ENCODE measurements at regions not wholly inside any gene's neighbourhood (a gene's known extent, or its start where the extent isn't known, plus 50 kb on each side); places are given as distances from the start of the nearest gene placed in this dataset.

DNA sequence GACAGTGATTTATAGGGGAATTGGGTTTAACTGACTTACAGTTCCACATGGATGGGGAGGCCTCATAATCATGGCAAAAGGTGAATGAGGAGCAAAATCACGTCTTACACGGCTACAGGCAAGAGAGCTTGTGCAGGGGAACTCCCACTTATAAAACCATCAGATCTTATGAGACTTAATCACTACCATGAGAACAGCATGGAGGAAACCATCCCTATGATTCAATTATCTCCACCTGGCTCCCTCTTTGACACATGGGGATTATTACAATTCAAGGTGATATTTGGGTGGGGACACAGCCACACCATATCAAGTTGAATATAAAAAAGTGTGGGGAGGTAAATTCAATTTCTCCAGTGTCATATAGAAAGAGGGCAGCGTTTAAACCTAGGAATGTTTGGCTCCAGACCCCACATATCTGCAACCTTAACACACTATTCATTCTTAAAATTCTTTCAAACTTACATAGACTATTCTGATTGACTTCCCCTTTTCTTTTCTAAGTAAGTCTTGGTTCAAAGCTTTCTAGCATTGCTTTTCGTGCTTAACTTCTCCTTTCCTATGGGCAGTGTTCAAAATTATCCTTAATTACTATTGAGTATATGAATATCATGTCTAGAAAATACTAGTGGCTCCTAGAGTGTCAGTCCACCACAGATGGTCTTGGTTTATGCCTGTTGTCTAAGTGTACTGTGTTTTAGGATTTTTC lies 446.7 kb upstream of the GBE1 start:
- TF ChIP-seq YY1 (IDR thresholded peaks at IDR 0.05; ENCODE audit: low read depth) (no peak), NFIC (IDR thresholded peaks at IDR 0.05) (no peak), CREB1 (IDR thresholded peaks at IDR 0.05; ENCODE audit: low read depth) (no peak), EGR1 (IDR thresholded peaks at IDR 0.05) (no peak), EP300 (IDR thresholded peaks at IDR 0.05; ENCODE audit: borderline replicate concordance) (no peak)
- TF ChIP-seq, protein P1, sequence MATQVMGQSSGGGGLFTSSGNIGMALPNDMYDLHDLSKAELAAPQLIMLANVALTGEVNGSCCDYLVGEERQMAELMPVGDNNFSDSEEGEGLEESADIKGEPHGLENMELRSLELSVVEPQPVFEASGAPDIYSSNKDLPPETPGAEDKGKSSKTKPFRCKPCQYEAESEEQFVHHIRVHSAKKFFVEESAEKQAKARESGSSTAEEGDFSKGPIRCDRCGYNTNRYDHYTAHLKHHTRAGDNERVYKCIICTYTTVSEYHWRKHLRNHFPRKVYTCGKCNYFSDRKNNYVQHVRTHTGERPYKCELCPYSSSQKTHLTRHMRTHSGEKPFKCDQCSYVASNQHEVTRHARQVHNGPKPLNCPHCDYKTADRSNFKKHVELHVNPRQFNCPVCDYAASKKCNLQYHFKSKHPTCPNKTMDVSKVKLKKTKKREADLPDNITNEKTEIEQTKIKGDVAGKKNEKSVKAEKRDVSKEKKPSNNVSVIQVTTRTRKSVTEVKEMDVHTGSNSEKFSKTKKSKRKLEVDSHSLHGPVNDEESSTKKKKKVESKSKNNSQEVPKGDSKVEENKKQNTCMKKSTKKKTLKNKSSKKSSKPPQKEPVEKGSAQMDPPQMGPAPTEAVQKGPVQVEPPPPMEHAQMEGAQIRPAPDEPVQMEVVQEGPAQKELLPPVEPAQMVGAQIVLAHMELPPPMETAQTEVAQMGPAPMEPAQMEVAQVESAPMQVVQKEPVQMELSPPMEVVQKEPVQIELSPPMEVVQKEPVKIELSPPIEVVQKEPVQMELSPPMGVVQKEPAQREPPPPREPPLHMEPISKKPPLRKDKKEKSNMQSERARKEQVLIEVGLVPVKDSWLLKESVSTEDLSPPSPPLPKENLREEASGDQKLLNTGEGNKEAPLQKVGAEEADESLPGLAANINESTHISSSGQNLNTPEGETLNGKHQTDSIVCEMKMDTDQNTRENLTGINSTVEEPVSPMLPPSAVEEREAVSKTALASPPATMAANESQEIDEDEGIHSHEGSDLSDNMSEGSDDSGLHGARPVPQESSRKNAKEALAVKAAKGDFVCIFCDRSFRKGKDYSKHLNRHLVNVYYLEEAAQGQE (IDR thresholded peaks at IDR 0.05; ENCODE audit: low read depth), result no peak

DNA sequence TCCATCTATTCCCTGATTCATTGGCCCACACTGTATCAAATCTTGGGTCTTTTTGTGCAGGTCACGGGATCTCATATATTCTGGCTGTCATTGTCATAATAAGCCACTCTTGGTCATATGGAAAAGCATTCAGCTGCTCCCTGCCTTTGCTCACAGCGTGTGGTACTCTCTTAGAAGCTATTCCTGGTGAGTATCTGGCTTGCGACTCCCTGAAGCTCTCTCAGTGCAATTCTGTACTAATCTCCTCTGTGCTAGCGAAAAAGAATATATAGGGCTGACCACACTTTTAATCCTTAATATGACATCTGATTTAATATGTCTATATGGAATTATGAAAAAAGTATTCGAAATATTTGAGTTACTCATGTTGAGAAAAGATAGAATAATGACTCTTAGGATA lies 440.8 kb upstream of the GBE1 start:
- TF ChIP-seq CREB1 (IDR thresholded peaks at IDR 0.05; ENCODE audit: low read depth) (no peak), TCF12 (IDR thresholded peaks at IDR 0.05; ENCODE audit: low read depth) (no peak)

DNA sequence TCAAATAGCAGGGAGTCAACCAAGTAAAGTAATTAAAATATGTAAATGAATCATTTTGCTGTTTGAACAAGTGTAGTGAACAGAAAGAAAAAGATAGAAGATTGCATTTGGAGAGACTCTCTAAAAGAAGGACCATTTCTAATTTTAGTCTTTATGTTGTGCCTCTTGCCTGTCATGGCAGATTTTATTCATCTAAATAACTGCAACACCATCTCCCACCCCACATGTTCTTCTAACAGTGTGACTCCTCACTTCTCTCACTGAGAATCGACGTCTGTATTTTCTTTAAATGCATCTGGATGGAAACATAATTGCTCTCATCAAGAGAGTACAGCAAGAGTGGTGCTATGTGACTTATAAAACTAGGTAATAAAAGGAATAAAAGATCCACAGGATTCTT lies 439.9 kb upstream of the GBE1 start:
- TF ChIP-seq, protein P1 (IDR thresholded peaks at IDR 0.05; ENCODE audit: low read depth), result no peak
- TF ChIP-seq EP300 (IDR thresholded peaks at IDR 0.05; ENCODE audit: borderline replicate concordance) (no peak), TCF12 (IDR thresholded peaks at IDR 0.05; ENCODE audit: low read depth) (no peak), FOXM1 (IDR thresholded peaks at IDR 0.05; ENCODE audit: borderline replicate concordance, low read depth) (no peak), YY1 (IDR thresholded peaks at IDR 0.05; ENCODE audit: low read depth) (no peak), CREB1 (IDR thresholded peaks at IDR 0.05; ENCODE audit: low read depth) (no peak), CEBPB (IDR thresholded peaks at IDR 0.05) (no peak), EGR1 (IDR thresholded peaks at IDR 0.05) (no peak), TEAD4 (IDR thresholded peaks at IDR 0.05) (no peak), RAD21 (IDR thresholded peaks at IDR 0.05; ENCODE audit: low read depth) (no peak), TAF1 (IDR thresholded peaks at IDR 0.05; ENCODE audit: low read depth) (no peak), NFIC (IDR thresholded peaks at IDR 0.05) (no peak), ZBTB7A (IDR thresholded peaks at IDR 0.05; ENCODE audit: low read depth) (no peak)
- TF ChIP-seq, protein P2, sequence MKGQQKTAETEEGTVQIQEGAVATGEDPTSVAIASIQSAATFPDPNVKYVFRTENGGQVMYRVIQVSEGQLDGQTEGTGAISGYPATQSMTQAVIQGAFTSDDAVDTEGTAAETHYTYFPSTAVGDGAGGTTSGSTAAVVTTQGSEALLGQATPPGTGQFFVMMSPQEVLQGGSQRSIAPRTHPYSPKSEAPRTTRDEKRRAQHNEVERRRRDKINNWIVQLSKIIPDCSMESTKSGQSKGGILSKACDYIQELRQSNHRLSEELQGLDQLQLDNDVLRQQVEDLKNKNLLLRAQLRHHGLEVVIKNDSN (IDR thresholded peaks at IDR 0.05), result no peak

DNA sequence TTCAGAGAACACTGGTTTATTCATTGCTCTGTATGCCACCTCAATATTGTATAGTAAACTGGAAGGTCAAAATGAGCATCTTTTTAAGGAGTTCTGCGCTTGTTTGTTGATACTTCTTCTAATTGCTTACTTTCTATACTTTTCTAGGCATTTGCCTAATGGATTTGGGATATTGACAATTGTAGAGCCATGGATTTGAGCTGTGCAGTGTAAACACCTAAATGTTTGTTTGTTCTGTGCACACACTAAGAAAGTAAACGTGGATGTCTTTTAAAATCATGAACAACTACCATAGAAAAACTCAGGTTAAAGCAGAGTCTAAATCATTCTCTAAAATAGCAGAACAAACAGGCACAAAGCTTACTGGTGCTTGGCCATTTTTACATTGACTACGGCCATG lies 436.6 kb upstream of the GBE1 start:
- TF ChIP-seq NFIC (IDR thresholded peaks at IDR 0.05) (no peak), TAF1 (IDR thresholded peaks at IDR 0.05; ENCODE audit: low read depth) (no peak), YY1 (IDR thresholded peaks at IDR 0.05; ENCODE audit: low read depth) (no peak), TCF12 (IDR thresholded peaks at IDR 0.05; ENCODE audit: low read depth) (no peak), FOXM1 (IDR thresholded peaks at IDR 0.05; ENCODE audit: borderline replicate concordance, low read depth) (no peak)
- TF ChIP-seq, protein P3, sequence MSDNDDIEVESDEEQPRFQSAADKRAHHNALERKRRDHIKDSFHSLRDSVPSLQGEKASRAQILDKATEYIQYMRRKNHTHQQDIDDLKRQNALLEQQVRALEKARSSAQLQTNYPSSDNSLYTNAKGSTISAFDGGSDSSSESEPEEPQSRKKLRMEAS (IDR thresholded peaks at IDR 0.05), result no peak

DNA sequence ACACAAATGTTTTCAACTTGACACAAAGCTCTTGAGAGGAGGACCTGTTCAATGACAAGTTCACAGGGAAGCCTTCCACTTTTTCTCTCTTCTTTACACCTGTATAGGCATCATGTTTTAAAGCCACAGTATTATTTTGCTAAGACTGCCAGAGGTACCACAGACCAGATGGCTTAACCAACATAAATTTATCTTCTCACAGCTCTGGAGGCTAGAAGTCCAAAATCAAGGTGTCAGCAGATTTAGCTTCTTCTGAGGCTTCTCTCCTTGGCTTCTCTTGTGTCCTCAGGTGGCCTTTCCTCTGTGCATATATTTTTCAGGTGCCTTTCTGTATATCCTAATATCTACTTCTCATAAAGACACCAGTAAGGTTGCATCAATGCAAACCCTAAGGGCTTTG lies 435.2 kb upstream of the GBE1 start:
- TF ChIP-seq EGR1 (IDR thresholded peaks at IDR 0.05) (no peak), YY1 (IDR thresholded peaks at IDR 0.05; ENCODE audit: low read depth) (no peak), CREB1 (IDR thresholded peaks at IDR 0.05; ENCODE audit: low read depth) (no peak), ZBTB7A (IDR thresholded peaks at IDR 0.05; ENCODE audit: low read depth) (no peak), RAD21 (IDR thresholded peaks at IDR 0.05; ENCODE audit: low read depth) (no peak), FOXM1 (IDR thresholded peaks at IDR 0.05; ENCODE audit: borderline replicate concordance, low read depth) (no peak), NFIC (IDR thresholded peaks at IDR 0.05) (no peak)
- TF ChIP-seq, protein P1 (IDR thresholded peaks at IDR 0.05; ENCODE audit: low read depth), result no peak
- TF ChIP-seq, protein P3 (IDR thresholded peaks at IDR 0.05), result no peak
